MG63 (cell line): ENCODE measurements at regions not wholly inside any gene's neighbourhood (a gene's known extent, or its start where the extent isn't known, plus 50 kb on each side); places are given as distances from the start of the nearest gene placed in this dataset.
A peak's percentile ranks its signal among the peaks of the same experiment; 100 is the strongest.

ENCODE experiments used
- DNase-seq: peaks from one replicate; pipeline ENCODE4 v3.0.0-alpha.2; 2020
- H3K27me3 ChIP-seq: fragments of 250-450 bp; sonication (Bioruptor Pico); 2 replicates; pipeline ENCODE4 v1.5.1; 2020; ENCODE audit warnings: mild to moderate bottlenecking, moderate library complexity
- H3K36me3 ChIP-seq: fragments of 250-450 bp; sonication (Bioruptor Pico); 2 replicates; pipeline ENCODE4 v1.5.1; 2020; ENCODE audit warnings: mild to moderate bottlenecking, moderate library complexity
- H3K4me3 ChIP-seq: fragments of 250-450 bp; sonication (Bioruptor Pico); 2 replicates; pipeline ENCODE4 v1.5.1; 2020; ENCODE audit warnings: mild to moderate bottlenecking, moderate library complexity
- H3K9me3 ChIP-seq: fragments of 250-450 bp; sonication (Bioruptor Pico); 2 replicates; pipeline ENCODE4 v1.5.1; 2020; ENCODE audit warnings: mild to moderate bottlenecking, moderate library complexity

- Histone ChIP-seq H3K36me3 (no peaks in the 10 kb centered on the region), H3K9me3 (no peaks in the 10 kb centered on the region), H3K27me3 (no peaks in the 10 kb centered on the region), H3K4me3 (no peak overlapping the region)
- no peak for DNase-seq
These were observed 113.0 kb downstream of the DTHD1 start for GRCh38 chr4:36394352-36394903.

- Histone ChIP-seq H3K36me3 (no peaks in the 10 kb centered on the region), H3K4me3 (no peak overlapping the region), H3K9me3 (no peaks in the 10 kb centered on the region), H3K27me3 (no peaks in the 10 kb centered on the region)
- no peak for DNase-seq
These were observed 118.4 kb downstream of the DTHD1 start for GRCh38 chr4:36399762-36400353.

DNA sequence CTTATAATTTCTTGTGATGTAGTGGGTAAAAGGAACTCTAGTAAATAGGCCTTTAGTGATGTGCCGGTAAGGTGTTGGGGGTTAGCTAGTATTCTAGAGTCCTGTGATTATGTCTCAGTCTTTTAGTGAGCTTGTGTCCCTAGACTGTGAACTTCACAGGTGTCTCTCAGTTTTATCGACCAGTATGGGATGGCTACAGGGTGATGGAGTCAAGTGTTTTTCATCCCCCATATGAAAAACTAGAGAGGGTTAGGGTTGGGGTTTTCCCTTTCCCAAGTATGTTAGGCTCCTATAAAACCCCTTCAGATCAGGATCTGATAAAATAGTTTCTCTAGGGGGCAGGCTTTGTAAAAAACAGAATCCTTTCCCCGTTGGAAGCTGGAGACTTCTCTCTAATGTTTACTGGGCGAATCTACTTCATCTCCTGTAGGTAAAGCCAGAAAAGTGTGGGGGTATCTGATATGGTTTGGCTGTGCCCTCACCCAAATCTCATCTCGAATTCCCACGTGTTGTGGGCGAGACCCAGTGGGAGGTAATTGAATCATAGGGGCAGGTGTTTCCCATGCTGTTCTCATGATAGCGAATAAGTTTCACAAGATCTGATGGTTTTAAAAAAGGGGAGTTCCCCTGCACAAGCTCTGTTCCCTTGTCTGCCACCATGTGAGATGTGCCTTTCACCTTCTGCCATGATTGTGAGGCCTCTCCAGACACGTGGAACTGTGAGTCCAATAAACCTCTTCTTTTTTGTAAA, 120.8 kb downstream of the DTHD1 start:
- Histone ChIP-seq H3K36me3 (no peaks in the 10 kb centered on the region), H3K27me3 (no peaks in the 10 kb centered on the region), H3K9me3 (no peaks in the 10 kb centered on the region), H3K4me3 (no peak overlapping the region)
- no peak for DNase-seq

DNA sequence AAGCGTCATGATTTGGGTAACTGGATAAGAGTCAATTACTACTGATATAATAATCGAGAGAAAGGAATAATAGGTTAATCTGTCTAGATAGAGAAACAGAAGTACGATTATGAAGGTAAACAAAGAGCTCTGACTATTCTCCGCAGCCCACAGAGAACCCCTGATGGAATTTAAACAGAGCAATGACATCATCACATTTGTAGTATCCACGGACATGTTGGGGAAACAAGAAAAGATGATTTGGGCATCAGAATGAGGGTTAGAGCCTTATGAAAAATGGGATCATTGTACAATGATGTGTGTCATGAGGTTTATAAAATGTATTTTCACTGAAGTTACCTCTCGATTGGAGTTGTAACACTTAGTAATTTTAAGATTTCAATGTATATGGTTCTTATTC, 129.9 kb downstream of the DTHD1 start:
- H3K4me3 ChIP-seq: no peak overlapping the region
- no peak for DNase-seq
- H3K9me3 ChIP-seq: no peaks in the 10 kb centered on the region
- H3K36me3 ChIP-seq: no peaks in the 10 kb centered on the region
- H3K27me3 ChIP-seq: no peaks in the 10 kb centered on the region

GRCh38 chr4:36414248-36414647, 132.8 kb downstream of the DTHD1 start:
- no peak for DNase-seq
- Histone ChIP-seq H3K4me3 (no peak overlapping the region), H3K36me3 (no peaks in the 10 kb centered on the region), H3K27me3 (no peaks in the 10 kb centered on the region), H3K9me3 (no peaks in the 10 kb centered on the region)

GRCh38 chr4:36417146-36417545, 135.7 kb downstream of the DTHD1 start:
- Histone ChIP-seq H3K36me3 (no peaks in the 10 kb centered on the region), H3K27me3 (no peaks in the 10 kb centered on the region), H3K9me3 (no peaks in the 10 kb centered on the region), H3K4me3 (no peak overlapping the region)
- DNase-seq: no peak

GRCh38 chr4:36420111-36420679, 138.8 kb downstream of the DTHD1 start:
- Histone ChIP-seq H3K27me3 (no peaks in the 10 kb centered on the region), H3K9me3 (no peaks in the 10 kb centered on the region), H3K36me3 (no peaks in the 10 kb centered on the region), H3K4me3 (no peak overlapping the region)
- no peak for DNase-seq

- DNase-seq: no peak
- Histone ChIP-seq H3K27me3 (no peaks in the 10 kb centered on the region), H3K36me3 (no peaks in the 10 kb centered on the region), H3K9me3 (no peaks in the 10 kb centered on the region), H3K4me3 (no peak overlapping the region)
These were observed 141.2 kb downstream of the DTHD1 start for GRCh38 chr4:36422607-36423006.

DNA sequence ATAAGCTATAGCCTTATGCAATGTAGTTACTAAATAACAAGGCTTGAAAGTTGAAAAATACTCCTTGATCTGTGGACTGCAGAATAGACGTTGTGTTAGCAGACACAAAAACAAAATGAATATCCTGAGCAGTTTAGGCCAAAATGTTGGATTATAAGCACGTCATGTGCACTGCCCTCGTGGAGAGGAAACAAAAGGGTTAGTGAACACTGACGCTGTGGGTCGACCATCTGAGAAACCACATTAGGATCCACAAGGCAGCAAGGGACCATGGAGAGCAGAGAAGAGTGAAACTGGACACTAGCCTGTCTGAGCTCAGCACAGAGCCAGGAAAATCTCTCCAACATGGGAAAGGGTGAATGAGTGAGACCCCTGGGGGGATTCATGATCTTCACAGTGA, 145.3 kb downstream of the DTHD1 start:
- Histone ChIP-seq H3K4me3 (no peak overlapping the region), H3K9me3 (no peaks in the 10 kb centered on the region), H3K36me3 (no peaks in the 10 kb centered on the region), H3K27me3 (no peaks in the 10 kb centered on the region)
- DNase-seq: no peak

DNA sequence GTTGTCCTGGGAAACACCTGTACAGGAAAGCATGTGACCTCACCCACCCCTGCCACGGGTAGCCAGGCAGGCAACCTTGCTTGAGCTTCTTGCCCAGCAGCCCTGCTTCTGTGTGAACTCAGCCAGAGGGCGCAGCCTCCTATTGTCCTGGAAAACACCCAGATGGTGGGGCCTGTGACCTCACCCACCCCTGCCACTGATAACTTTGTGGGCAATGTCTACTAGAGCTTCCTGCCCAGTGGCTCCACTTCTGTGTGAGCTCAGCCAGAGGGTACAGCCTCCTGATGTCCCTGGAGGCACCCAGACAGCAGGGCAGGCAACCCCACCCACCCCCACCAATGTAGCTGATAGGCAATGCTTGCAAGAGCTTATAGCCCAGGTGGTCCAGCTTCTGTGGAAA, 146.3 kb downstream of the DTHD1 start:
- H3K9me3 ChIP-seq: no peaks in the 10 kb centered on the region
- DNase-seq: no peak
- no peak overlapping the region for H3K4me3 ChIP-seq
- no peaks in the 10 kb centered on the region for H3K36me3 ChIP-seq
- H3K27me3 ChIP-seq: no peaks in the 10 kb centered on the region

DNA sequence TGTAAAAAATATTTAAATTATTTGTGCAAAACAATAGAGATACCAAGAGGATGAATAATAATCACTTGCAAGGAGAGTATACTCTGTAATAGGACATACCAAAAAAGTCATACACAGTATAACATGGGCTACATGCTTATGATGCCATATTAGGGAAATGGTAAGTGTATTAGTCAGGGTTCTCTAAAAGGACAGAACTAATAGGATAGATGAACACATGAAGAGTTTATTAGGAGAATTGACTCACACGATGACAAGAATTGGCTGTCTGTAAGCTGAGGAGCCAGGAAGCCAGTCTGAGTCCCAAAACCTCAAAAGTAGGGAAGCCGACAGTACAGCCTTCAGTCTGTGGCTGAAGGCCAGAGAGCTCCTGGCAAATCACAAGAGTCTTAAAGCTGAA, 151.2 kb downstream of the DTHD1 start:
- H3K36me3 ChIP-seq: no peaks in the 10 kb centered on the region
- no peaks in the 10 kb centered on the region for H3K9me3 ChIP-seq
- H3K27me3 ChIP-seq: no peaks in the 10 kb centered on the region
- DNase-seq: peak; percentile 6
- H3K4me3 ChIP-seq: no peak overlapping the region

- Histone ChIP-seq H3K27me3 (no peaks in the 10 kb centered on the region), H3K36me3 (no peaks in the 10 kb centered on the region), H3K9me3 (no peaks in the 10 kb centered on the region), H3K4me3 (no peak overlapping the region)
- no peak for DNase-seq
These were observed 158.1 kb downstream of the DTHD1 start for GRCh38 chr4:36439556-36439955.

DNA sequence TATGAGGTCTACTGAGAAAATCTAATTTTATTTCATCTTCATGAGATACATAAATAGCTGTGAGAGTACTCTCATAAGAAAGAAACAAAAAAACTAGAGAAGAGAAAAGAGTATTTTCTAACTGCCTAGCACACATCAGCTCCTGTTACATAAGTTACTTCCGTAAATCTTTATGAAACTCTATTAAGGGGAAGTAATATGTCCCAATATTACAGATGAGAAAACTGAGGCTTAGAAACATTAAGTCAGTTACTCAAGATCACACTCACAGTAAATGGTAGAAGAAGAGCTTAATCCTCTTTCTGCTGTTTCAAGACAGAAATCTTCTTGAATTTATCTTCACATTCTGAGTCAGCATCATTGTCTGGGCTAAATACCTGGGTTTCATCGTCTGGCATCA, 164.1 kb downstream of the DTHD1 start:
- DNase-seq: no peak
- Histone ChIP-seq H3K27me3 (no peaks in the 10 kb centered on the region), H3K9me3 (no peaks in the 10 kb centered on the region), H3K4me3 (no peak overlapping the region), H3K36me3 (no peaks in the 10 kb centered on the region)

GRCh38 chr4:36446275-36446674, 164.9 kb downstream of the DTHD1 start:
- Histone ChIP-seq H3K27me3 (no peaks in the 10 kb centered on the region), H3K9me3 (no peaks in the 10 kb centered on the region), H3K4me3 (no peak overlapping the region), H3K36me3 (no peaks in the 10 kb centered on the region)
- DNase-seq: no peak

- Histone ChIP-seq H3K9me3 (no peaks in the 10 kb centered on the region), H3K36me3 (no peaks in the 10 kb centered on the region), H3K27me3 (no peaks in the 10 kb centered on the region), H3K4me3 (no peak overlapping the region)
- DNase-seq: no peak
These were observed 179.9 kb downstream of the DTHD1 start for GRCh38 chr4:36461344-36461743.

GRCh38 chr4:36467670-36468069, 186.3 kb downstream of the DTHD1 start:
- H3K9me3 ChIP-seq: no peaks in the 10 kb centered on the region
- no peaks in the 10 kb centered on the region for H3K36me3 ChIP-seq
- H3K27me3 ChIP-seq: no peaks in the 10 kb centered on the region
- no peak for DNase-seq
- H3K4me3 ChIP-seq: no peak overlapping the region

DNA sequence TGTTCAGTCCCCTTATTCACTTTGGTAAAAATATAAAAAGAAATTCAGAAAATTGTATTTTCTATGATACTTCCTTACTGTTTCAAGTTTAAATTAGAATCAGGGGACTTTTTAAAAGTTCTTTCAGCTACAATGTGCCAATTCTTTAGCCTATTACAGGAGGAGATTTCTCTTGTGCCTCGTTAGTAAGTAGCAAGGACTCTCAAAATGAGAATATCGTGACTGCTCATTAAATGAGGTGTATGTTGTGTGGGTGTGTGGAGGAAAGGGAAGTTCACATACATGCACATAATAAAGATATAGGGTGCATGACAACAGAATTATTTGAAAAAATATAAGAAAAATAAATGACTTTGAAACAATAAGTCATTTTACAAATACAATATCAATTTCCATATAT, 190.5 kb downstream of the DTHD1 start:
- DNase-seq: no peak
- H3K9me3 ChIP-seq: no peaks in the 10 kb centered on the region
- H3K4me3 ChIP-seq: no peak overlapping the region
- H3K27me3 ChIP-seq: no peaks in the 10 kb centered on the region
- no peaks in the 10 kb centered on the region for H3K36me3 ChIP-seq

DNA sequence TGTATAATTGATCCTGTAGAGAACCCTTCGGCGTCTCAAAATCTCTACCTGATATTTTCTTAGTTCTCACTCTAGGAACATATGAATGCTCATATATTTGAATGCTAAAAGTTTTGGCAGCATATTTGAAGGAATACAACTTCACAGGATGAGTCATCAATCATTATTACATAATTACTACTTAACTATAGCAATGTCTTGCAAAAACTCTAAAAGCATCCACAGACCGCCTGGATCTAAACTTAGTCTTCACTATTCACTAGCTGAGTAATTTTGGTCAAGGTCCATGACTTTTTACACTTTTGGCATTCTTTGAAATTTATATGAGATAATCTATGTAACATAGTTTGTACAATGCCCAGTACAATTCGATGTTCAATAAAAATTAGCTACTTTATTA, 194.7 kb downstream of the DTHD1 start:
- H3K36me3 ChIP-seq: no peaks in the 10 kb centered on the region
- H3K27me3 ChIP-seq: no peaks in the 10 kb centered on the region
- H3K9me3 ChIP-seq: no peaks in the 10 kb centered on the region
- no peak overlapping the region for H3K4me3 ChIP-seq
- no peak for DNase-seq
